ENCODE measurements at regions not wholly inside any gene's neighbourhood (a gene's known extent, or its start where the extent isn't known, plus 50 kb on each side); places are given as distances from the start of the nearest gene placed in this dataset.

DNA sequence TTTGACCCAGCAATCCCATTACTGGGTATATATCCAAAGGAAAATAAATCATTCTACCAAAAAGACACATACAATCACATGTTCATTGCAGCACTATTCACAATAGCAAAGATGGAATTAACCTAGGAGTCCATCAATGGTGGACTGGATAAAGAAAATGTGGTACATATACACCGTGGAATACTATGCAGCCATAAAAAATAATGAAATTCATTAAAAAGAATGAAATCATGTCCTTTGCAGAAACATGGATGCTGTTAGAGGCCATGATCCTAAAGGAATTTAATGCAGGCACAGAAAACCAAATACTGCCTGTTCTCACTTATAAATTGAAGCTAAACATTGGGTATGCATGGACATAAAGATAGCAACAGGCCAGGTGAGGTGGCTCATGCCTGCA lies 61.9 kb upstream of the BMP6 start:
- no peak for DNase-seq

DNA sequence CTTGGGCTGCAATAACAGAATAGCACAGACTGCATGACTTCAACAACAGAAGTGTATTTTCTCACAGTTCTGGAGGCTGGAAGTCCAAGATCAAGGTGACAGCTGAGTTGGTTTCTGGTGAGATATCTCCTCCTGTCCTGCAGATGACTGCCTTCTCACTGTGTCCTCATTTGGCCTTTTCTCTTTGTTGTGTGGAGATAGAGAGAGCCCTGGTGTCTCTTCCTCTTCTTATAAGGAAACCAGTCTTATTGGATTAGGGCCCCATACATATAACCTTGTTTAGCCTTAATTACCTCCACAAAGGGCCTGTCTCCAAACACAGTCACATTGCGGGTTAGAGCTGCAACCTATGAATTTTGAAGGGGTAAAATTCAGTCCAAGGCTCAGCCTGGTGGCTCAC lies 57.0 kb upstream of the BMP6 start:
- DNase-seq, result no peak

DNA sequence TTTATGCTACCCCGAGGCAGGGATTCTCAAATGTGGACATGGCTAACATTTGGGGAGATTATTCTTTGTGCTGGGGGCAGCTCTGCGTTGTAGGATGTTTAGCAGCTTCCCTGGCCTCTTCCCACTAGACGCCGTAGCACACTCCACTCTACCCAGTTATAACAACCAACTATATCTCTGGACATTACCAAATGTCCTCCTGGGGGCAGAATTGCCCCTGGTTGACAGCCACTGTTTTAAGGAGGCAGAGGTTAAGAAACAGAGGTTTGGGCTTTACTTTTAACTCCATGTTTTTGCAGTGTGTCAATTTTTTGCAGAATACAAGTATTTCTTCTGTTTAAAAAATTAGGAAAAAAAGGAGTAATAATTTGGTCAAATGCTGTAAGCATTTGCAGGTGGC lies 56.2 kb upstream of the BMP6 start:
- DNase-seq, result no peak

DNA sequence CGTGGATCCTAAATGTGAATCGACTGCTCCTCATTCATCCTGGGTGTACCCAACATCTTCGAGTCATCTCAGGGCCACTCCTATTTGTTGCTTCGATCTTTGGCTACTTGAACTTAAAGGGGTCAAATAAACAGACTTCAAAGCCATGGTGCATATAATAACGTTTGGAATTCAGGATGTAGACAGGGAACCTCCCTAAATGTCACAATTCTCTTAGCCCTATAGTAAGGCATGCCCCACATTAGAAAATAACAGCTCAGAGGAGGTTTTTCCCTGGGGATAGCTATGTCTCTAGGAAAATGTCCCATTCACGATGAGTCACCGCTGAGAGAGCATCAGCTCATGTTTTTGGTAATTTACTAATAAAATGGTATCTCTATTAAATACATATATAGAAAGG lies 54.8 kb upstream of the BMP6 start:
- DNase-seq, result peak; percentile 55

DNA sequence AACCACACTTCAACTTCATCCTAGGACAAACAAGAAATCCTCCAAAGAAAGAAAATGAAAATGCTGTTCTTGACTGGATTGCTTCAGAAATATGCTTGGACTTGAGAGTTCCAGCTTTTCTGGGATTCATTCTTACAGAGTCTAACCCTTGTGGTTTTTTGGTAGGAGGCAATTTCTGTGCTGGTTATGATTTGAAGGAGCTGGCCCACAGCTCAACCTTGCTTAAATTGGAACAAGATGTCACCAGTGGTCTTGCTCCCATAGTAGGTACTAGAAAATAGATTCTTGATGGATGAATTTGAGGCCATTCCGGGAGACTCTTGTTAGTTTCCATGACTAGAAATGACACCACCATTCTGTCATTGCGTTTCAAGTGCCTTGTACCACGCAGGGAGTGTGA lies 54.3 kb upstream of the BMP6 start:
- peak; percentile 5 for DNase-seq

DNA sequence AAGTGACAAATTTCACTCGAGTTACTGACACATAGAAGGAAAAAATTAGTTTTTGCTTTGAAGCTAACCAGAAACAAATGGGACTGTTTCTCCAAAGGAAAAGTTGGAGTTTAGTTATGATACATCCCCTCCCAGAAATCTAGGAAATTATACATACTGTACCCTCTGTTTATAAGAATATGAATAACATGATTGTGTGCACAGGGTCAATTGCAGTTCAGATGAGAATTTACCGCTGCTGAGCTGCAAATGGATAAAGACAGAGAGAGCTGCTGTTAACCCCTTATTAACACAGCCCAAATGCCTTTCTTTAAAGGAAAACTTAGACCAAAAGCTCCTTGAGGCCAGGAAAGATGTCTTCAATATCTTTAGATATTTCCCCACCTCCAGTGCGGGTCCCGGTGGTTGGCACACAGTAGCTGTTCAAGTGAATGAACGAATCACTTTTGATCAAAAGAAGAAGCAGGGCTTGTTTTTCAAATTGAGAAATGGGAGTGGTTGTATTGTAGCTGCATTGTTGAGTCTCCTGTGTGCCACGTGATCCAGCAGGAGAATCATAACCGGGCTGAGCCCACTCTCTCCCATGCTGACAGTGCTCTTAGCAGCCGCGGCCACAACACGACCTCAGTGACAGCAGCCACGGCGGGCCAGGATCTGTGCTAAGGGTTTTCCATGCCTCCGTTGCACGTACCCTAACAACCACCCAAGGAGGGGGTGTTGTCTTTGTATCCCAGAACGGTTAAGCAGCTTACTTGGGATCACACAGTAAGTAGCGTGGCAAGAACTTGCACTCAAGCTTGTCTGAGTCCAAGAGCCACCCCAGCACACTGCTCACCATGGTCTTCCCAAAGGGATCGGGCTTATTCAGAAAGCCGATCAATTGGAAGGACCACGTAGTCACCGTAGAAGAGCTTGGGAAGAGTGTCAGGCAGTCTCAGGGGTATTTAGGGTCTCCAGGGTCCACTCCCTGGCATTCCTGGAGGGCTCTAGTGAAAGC lies 53.5 kb upstream of the BMP6 start:
- no peak for DNase-seq

DNA sequence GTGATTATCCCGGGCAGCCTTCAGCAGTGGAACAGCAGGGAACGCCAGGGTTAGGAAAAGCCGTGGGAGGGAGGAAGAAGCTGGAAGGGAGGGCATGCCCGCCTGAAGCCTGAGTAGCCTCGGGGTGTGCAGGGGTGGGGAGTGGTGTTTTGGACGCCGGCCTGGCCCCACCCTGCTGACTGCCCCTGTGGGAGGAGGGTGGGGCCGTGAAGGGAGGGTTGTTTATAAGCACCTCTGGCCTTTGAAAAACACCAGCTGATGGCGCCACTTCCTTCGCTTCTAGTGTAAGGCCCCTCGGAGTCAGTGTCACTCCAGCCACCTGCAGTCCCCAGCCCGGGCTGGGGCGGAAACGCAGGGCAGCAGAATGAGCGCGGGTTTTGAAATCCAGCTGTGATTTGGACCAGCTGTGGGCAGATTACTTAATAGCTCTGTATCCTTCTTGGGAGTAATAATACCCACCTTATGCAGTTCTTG lies 52.8 kb upstream of the BMP6 start:
- DNase-seq, result peak; percentile 53

DNA sequence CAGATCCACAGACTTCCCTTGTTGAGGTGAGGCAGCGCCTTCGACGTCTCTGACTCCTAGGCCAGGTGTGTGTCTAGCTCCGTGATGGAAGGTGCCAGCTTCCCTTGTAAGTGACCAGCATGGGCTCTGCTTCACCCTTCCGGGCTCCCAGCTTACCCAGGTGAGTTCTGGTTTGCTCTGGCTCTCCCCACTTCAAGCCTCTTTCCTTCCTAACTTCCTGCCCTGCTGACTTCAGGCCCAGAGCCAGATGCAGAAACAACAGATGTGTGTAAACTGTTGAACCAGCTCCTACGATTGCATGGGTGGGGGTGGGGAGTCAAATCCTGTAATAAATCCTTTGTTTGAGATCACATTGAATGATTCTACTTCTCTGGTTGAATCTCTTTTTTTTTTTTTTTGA lies 51.6 kb upstream of the BMP6 start:
- DNase-seq, result no peak

DNA sequence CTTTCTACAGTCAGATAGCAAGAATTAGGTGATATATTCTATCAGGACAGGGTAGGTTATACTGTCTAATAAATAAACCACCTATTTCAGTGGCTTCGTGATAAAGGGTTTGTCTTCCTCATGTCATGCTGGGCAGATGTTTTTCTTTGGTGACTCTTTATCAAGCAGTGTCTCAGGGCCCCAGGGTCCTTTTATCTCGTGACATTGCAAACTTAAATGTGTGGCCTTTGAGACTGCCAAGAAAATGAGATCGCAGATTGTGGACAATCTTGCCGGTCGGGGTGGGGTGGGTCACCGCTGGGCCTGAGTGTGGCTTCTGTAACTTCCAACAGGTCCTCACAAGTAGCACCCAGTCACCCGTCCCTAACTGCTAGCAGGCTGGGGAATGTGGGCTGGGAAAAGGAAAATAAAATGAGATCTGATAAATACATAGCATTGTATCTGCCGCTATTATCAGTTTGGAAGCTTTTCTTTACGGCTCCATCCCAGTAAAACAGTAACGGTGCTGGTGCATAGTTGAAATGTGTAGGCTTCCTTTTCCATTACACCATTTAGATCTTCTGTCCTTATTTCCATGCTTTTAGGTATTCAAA lies 50.5 kb upstream of the BMP6 start:
- no peak for DNase-seq
